GM12878 (cell line): ENCODE measurements at regions not wholly inside any gene's neighbourhood (a gene's known extent, or its start where the extent isn't known, plus 50 kb on each side); places are given as distances from the start of the nearest gene placed in this dataset.

Source experiments
- CEBPB ChIP-seq, 2 experiments: fragments of 150-350 bp in 1 of 2; IDR thresholded peaks; 2 replicates each; pipeline ENCODE4 v1.6.1; 2012 to 2014; ENCODE audit warnings: low read depth in 2 of 2, low read length in 2 of 2, borderline replicate concordance in 1 of 2, inconsistent platforms in 1 of 2
- CEBPZ ChIP-seq: fragments of 150-350 bp; IDR thresholded peaks from 2 replicates; pipeline ENCODE4 v1.6.1; 2016; ENCODE audit warnings: low read depth, low read length
- CREM ChIP-seq: IDR thresholded peaks from 2 replicates; pipeline ENCODE4 v1.6.1; 2014; ENCODE audit warnings: antibody characterized with exemption, low read depth
- CTCF ChIP-seq, 3 experiments: IDR thresholded peaks in 2 of 3; conservative IDR thresholded peaks in 1 of 3; 2 replicates each; pipeline ENCODE4 v1.5.1; 2011; ENCODE audit warnings: low read depth in 3 of 3, low read length in 3 of 3, mild to moderate bottlenecking in 3 of 3, control low read depth in 2 of 3, moderate library complexity in 2 of 3, inconsistent platforms in 1 of 3, mixed read lengths in 1 of 3; ENCODE audit not compliant: control insufficient read depth in 2 of 3, insufficient read depth in 1 of 3; ENCODE audit errors: extremely low read depth in 1 of 3
- EZH2 ChIP-seq: IDR thresholded peaks from 2 replicates; pipeline ENCODE4 v1.6.1; 2012; ENCODE audit warnings: low read depth, mild to moderate bottlenecking, control low read depth, inconsistent platforms, low read length, borderline replicate concordance; ENCODE audit not compliant: control insufficient read depth
- JUNB ChIP-seq: IDR thresholded peaks from 2 replicates; pipeline ENCODE4 v1.6.1; 2016; ENCODE audit warnings: antibody characterized with exemption, mild to moderate bottlenecking
- LARP7 ChIP-seq: fragments of 450-650 bp; IDR thresholded peaks from 2 replicates; pipeline ENCODE4 v1.6.1; 2017; ENCODE audit warnings: mild to moderate bottlenecking
- PBX3 ChIP-seq: IDR thresholded peaks from 2 replicates; pipeline ENCODE4 v1.6.1; 2011; ENCODE audit warnings: mild to moderate bottlenecking, low read depth, low read length, moderate library complexity; ENCODE audit not compliant: insufficient replicate concordance
- POLR2A ChIP-seq: IDR thresholded peaks from 2 replicates; pipeline ENCODE4 v1.6.1; 2011; ENCODE audit warnings: low read depth, mild to moderate bottlenecking, low read length
- SUZ12 ChIP-seq: fragments of 200-600 bp; sonication (generic); IDR thresholded peaks from one replicate; pipeline ENCODE4 v1.6.1; 2018; ENCODE audit warnings: antibody characterized with exemption, mild to moderate bottlenecking; ENCODE audit not compliant: unreplicated experiment
- ZBTB11 ChIP-seq: fragments of 450-650 bp; formaldehyde crosslinking; IDR thresholded peaks from 2 replicates; pipeline ENCODE4 v1.5.0; 2022; ENCODE audit warnings: mild to moderate bottlenecking, missing genetic modification characterization
- ZNF24 ChIP-seq: fragments of 450-650 bp; IDR thresholded peaks from 2 replicates; pipeline ENCODE4 v1.6.1; 2017; ENCODE audit warnings: antibody characterized with exemption, mild to moderate bottlenecking

- TF ChIP-seq CTCF (IDR thresholded peaks at IDR 0.05 in 2 of 3, conservative IDR thresholded peaks at IDR 0.05 in 1 of 3; ENCODE audit: control insufficient read depth in 2 of 3, extremely low read depth in 1 of 3, insufficient read depth in 1 of 3, low read depth in 3 of 3, low read length in 3 of 3) (no peak), LARP7 (no peak), EZH2 (no peak), POLR2A (no peak), ZBTB11 (CRISPR knock-in tag) (no peak), JUNB (no peak), SUZ12 (no peak), CREM (no peak), ZNF24 (no peak), CEBPZ (no peak), PBX3 (no peak), CEBPB (IDR thresholded peaks at IDR 0.05; ENCODE audit: borderline replicate concordance in 1 of 2, low read depth in 2 of 2, low read length in 2 of 2) (no peak)
These were observed 205.1 kb upstream of the MAF start for GRCh38 chr16:79805621-79806020.
